ENCODE measurements at regions not wholly inside any gene's neighbourhood (a gene's known extent, or its start where the extent isn't known, plus 50 kb on each side); places are given as distances from the start of the nearest gene placed in this dataset.
"Not testable (repeated sequence)": the region's sequence is repeated elsewhere in the genome, so short reads cannot be mapped to it uniquely, and the experiment has no call there.

DNA sequence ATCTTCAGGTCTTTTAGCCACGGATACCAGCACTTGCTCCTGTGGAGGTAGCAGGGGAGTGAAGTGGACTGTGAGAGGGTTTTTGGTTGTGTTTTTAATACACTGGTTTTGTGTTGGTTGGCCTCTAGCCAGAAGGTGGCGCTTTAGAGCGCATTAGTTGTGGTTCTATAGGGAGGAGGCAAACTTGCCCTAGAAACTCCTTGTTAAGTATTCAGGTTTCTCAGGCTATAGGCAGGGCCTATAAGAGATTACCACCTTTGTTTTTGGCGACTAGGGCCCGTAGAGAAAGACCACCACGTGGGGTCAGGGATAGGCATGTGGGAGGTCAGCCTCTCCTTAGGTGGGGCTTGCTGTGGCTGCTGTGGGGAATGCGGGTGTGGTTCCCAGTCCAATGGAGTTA is 221.6 kb upstream of the SPANXN4 start:
- no peak for DNase-seq

DNA sequence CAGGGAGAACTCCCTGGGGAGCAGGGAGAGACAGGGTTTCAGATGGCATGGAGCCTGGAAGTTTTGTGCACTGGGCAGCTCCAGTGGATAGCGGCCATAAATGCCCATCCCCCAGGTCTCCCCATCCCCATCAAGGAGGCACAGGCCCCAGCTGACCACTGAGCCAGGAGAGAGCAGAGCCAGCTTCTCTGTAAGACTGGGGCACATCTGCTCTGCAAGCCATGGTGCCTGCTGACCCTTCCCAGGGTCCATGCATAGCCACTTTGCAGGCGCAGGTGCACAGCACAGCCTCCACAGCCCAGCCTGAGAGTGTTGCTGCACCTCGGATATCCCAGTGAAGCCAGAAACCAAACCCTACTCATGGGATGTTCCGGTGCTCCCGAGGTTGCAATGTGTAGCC is 206.3 kb upstream of the SPANXN4 start:
- DNase-seq, result no peak

DNA sequence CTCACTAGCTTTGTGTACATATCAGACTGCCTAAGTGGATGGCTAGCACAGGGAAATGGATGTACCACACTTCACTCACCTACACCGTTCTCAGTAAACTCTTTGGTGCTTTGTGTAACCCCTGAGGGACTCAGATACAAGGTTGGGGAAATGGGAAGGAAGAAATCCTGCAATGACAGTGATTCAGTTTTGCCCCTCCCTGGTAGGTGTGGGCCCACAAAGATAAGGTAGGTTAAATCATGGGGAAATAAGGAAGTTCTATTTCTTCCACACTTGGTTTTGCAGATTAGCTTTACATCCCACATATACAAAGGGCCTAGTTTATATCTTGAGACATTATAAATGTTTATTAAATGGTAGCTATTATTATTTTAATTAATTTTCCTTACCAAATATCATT is 197.6 kb upstream of the SPANXN4 start:
- no peak for DNase-seq

- peak; percentile 17 for DNase-seq
Measured at GRCh38 chrX:142831961-142832530, 193.7 kb upstream of the SPANXN4 start.

- DNase-seq, result no peak
Measured at GRCh38 chrX:142854970-142855369, 170.8 kb upstream of the SPANXN4 start.

- no peak for DNase-seq
Measured at GRCh38 chrX:142860944-142861343, 164.8 kb upstream of the SPANXN4 start.

DNA sequence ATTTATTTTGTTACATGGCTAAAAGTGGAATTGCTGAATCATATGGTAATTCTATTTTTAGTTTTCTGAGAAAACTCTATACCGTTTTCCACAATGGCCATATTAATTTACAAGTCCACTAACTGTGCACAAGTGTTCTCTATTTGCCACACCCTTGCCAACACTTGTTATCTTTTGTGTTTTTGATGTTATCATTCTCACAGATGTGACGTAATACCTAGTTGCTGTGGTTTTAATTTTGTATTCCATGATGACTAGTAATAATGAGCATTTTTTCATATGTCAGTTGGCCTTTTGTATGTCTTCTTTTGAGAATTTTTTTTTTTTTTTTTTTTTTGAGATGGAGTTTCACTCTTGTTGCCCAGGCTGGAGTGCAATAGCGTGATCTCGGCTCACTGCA is 164.2 kb upstream of the SPANXN4 start:
- DNase-seq, result no peak

DNA sequence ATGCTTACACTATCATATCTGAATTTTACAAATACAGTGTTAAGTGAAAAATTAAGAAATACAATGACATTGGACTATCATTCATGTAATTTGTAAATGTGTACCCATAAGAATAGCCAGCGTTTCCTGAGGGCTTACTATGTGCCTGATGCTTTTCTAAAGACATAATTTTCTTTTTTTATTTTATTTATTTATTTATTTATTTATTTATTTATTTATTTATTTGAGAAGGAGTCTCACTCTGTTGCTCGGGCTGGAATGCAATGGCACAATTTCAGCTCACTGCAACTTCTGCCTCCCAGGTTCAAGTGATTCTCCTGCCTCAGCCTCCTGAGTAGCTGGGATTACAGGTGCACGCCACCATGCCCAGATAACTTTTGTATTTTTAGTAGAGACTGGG is 159.5 kb upstream of the SPANXN4 start:
- DNase-seq, result not testable (repeated sequence)

GRCh38 chrX:142873214-142873613 is 152.5 kb upstream of the SPANXN4 start:
- no peak for DNase-seq

DNA sequence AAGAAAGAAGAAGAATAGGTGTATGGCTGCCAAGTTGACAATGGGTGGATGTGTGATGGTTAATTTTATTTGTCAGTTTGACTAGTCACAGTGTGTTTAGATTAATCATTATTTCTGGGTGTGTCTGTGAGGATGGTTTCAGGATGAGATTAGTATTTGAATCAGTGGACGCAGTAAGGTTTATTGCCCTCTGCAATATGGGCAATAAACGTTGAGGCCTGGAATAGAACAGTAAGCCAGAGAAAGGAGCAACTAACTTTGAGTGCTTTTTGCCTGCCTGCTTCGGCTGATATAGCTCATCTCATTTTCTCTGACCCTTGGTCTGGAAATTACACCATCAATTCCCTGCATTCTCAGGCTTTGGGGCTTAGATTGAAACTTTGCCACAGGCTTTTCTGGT is 140.8 kb upstream of the SPANXN4 start:
- no peak for DNase-seq

DNA sequence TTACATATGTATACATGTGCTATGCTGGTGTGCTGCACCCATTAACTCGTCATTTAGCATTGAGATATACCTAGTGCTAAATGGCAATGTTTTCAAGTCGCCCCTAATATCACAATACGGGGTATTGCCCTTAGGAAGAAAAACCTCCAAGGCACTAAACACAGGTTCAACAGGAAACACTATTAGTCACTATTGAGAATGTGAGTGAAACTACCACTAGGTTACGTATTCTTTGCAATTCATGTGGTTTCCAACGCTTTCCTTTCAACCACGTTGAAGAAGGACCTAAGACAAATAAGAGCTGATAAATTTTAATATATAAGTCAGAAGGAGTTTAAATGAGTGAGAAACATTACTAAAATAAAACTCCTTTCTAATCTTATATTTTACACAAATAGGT is 134.7 kb upstream of the SPANXN4 start:
- DNase-seq, result no peak

DNA sequence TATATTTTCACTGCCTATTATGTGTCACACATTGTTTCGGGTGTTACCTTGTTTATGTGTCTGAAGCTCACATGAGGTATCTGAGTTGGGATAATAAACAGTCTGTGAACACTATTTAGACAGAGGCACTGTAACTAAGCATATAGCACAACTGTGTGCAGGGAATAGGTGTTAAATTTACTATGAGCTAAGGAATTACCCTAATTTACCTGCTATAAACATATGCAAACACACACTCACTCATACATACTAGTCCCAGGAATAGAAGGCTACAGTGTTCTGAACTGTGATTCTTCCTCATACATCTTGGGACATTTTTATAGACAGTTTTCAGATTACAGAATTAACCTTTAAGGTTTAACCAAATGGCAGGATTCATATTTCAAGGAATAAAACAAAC is 127.6 kb upstream of the SPANXN4 start:
- no peak for DNase-seq

DNA sequence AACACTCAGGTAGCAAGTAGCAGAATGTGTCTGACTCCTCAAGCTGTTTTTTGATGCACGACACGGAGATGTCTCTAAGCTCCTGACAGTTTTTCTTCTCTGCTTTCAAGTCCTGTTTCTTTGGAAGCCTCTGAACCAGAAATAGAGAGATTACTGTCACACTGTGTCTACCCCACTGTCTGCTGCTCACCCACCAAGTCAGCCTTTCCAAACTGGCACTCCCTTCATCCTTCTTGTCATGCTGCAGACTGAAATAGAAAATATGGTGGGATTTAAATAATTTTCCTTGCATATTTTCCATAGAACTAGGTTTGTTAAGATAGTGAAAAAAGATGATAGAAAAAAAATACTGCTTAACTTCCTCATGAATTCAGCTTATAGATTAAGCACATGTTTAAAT is 102.5 kb upstream of the SPANXN4 start:
- DNase-seq, result no peak

GRCh38 chrX:142938793-142939192 is 86.9 kb upstream of the SPANXN4 start:
- DNase-seq, result no peak

DNA sequence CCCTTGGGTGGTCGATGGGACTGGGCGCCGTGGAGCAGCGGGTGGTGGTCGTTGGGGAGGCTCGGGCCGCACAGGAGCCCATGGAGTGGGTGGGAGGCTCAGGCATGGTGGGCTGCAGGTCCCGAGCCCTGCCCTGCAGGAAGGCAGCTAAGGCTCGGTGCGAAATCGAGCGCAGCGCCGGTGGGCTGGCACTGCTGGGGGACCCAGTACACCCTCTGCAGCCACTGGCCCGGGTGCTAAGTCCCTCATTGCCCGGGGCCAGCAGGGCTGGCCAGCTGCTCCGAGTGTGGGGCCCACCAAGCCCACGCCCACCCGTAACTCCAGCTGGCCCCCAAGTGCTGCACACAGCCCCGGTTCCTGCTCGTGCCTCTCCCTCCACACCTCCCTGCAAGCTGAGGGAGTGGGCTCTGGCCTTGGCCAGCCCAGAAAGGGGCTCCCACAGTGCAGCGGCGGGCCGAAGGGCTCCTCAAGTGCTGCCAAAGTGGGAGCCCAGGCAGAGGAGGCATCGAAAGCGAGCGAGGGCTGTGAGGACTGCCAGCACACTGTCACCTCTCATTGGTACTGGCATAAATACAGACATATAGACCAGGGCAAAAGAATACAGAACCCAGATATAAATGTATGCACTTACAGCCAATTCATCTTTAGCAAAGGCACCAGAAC is 53.5 kb upstream of the SPANXN4 start:
- DNase-seq, result not testable (repeated sequence)

Data from fibroblast of skin of abdomen (primary cell).